ENCODE measurements at regions not wholly inside any gene's neighbourhood (a gene's known extent, or its start where the extent isn't known, plus 50 kb on each side); places are given as distances from the start of the nearest gene placed in this dataset.

GRCh38 chr6:135699705-135700104 lies 151.8 kb upstream of the PDE7B start:
- no peak for TF ChIP-seq REST (IDR thresholded peaks at IDR 0.05; ENCODE audit: insufficient replicate concordance, low read depth)
- no peak for TF ChIP-seq CTCF (IDR thresholded peaks at IDR 0.05; ENCODE audit: insufficient read depth, low read length)
